Trophoblast cell (in vitro differentiated cells and primary cell): ENCODE measurements at regions not wholly inside any gene's neighbourhood (a gene's known extent, or its start where the extent isn't known, plus 50 kb on each side); places are given as distances from the start of the nearest gene placed in this dataset.

ENCODE experiments used
- DNase-seq, 2 donors: peaks; one replicate each; pipeline ENCODE4 v3.0.0-alpha.2; 2016
- H2AFZ ChIP-seq: 2 replicates; pipeline ENCODE4 v1.6.1; 2013; ENCODE audit warnings: low read length, moderate library complexity, mild to moderate bottlenecking; ENCODE audit not compliant: insufficient read depth, poor library complexity
- H2AK5ac ChIP-seq: 2 replicates; pipeline ENCODE4 v1.6.1; 2013; ENCODE audit warnings: mild to moderate bottlenecking, low read length
- H2BK120ac ChIP-seq: 2 replicates; pipeline ENCODE4 v1.6.1; 2013; ENCODE audit warnings: low read length, mild to moderate bottlenecking, moderate library complexity; ENCODE audit not compliant: insufficient read depth, poor library complexity
- H2BK12ac ChIP-seq: 2 replicates; pipeline ENCODE4 v1.6.1; 2013; ENCODE audit warnings: mild to moderate bottlenecking, low read length, moderate library complexity
- H2BK5ac ChIP-seq: 2 replicates; pipeline ENCODE4 v1.6.1; 2013; ENCODE audit warnings: low read length, low read depth, moderate library complexity, mild to moderate bottlenecking; ENCODE audit not compliant: poor library complexity
- H3K14ac ChIP-seq: 2 replicates; pipeline ENCODE4 v1.6.1; 2013; ENCODE audit warnings: mild to moderate bottlenecking, low read length
- H3K18ac ChIP-seq: 2 replicates; pipeline ENCODE4 v1.6.1; 2013; ENCODE audit warnings: mild to moderate bottlenecking, low read length
- H3K23ac ChIP-seq: 2 replicates; pipeline ENCODE4 v1.6.1; 2013; ENCODE audit warnings: low read length
- H3K27ac ChIP-seq: 2 replicates; pipeline ENCODE4 v1.5.1; 2013; ENCODE audit warnings: low read depth, mild to moderate bottlenecking, inconsistent platforms, low read length, moderate library complexity
- H3K27me3 ChIP-seq: 2 replicates; pipeline ENCODE4 v1.6.1; 2013; ENCODE audit warnings: inconsistent platforms, mild to moderate bottlenecking, low read length, moderate library complexity; ENCODE audit not compliant: insufficient read depth
- H3K36me3 ChIP-seq, 2 experiments: 1 replicate in 1 of 2; 2 replicates in 1 of 2; pipeline ENCODE4 v1.6.1; 2013; ENCODE audit warnings: low read length in 2 of 2, mild to moderate bottlenecking in 2 of 2, moderate library complexity in 1 of 2; ENCODE audit not compliant: insufficient read depth in 2 of 2, control insufficient read depth in 1 of 2
- H3K4ac ChIP-seq: 2 replicates; pipeline ENCODE4 v1.6.1; 2013; ENCODE audit warnings: low read depth, mild to moderate bottlenecking, low read length, moderate library complexity
- H3K4me1 ChIP-seq, 2 experiments: 1 replicate in 1 of 2; 2 replicates in 1 of 2; pipeline ENCODE4 v1.6.1; 2013; ENCODE audit warnings: low read length in 2 of 2, mild to moderate bottlenecking in 2 of 2, moderate library complexity in 1 of 2; ENCODE audit not compliant: insufficient read depth in 2 of 2, control insufficient read depth in 1 of 2
- H3K4me2 ChIP-seq: 2 replicates; pipeline ENCODE4 v1.6.1; 2013; ENCODE audit warnings: inconsistent platforms, mild to moderate bottlenecking, low read length, moderate library complexity
- H3K4me3 ChIP-seq: 2 replicates; pipeline ENCODE4 v1.5.1; 2013; ENCODE audit warnings: mild to moderate bottlenecking, low read depth, low read length, inconsistent platforms
- H3K79me1 ChIP-seq: one replicate; pipeline ENCODE4 v1.6.1; 2013; ENCODE audit warnings: low read length
- H3K79me2 ChIP-seq: 2 replicates; pipeline ENCODE4 v1.6.1; 2013; ENCODE audit warnings: low read length, mild to moderate bottlenecking; ENCODE audit not compliant: control insufficient read depth, insufficient read depth, poor library complexity
- H3K9ac ChIP-seq: 2 replicates; pipeline ENCODE4 v1.6.1; 2013; ENCODE audit warnings: mild to moderate bottlenecking, low read length
- H3K9me3 ChIP-seq: 2 replicates; pipeline ENCODE4 v1.6.1; 2013; ENCODE audit warnings: low read depth, mild to moderate bottlenecking, control low read depth, inconsistent platforms, low read length; ENCODE audit not compliant: insufficient read depth
- H4K12ac ChIP-seq: 2 replicates; pipeline ENCODE4 v1.6.1; 2013; ENCODE audit warnings: low read depth, mild to moderate bottlenecking, low read length, moderate library complexity
- H4K8ac ChIP-seq: 2 replicates; pipeline ENCODE4 v1.6.1; 2013; ENCODE audit warnings: low read depth, mild to moderate bottlenecking, low read length, moderate library complexity
- H4K91ac ChIP-seq: one replicate; pipeline ENCODE4 v1.6.1; 2013; ENCODE audit warnings: low read depth, mild to moderate bottlenecking, low read length, moderate library complexity
- WGBS: extraction: QIAGEN DNeasy Blood & Tissue Kit; methylation state at CpG from one replicate; pipeline ENCODE4 v1.1.7; 2013; ENCODE audit warnings: missing lambda C conversion rate; ENCODE audit not compliant: insufficient read length, insufficient coverage; ENCODE audit errors: extremely low coverage; 5-methylcytosine and 5-hydroxymethylcytosine counted together

DNA sequence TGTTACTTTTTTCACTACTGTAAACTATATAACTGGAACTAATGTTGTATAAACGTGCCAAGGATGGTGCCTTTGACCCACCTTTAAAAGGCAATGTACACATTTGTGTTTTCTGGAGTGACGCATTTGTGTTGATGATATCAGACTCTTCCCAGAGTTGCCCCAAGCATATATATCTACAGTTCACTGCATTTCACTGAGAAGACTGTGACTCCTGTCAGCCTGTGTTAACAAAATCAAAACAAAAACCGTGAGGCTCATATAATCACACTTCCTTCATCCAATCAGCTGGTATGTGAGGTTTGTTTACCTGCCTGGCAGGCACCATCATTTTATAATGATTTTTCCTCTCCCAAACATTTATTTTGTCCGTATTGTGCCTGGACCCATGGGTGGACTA is 117.6 kb upstream of the ROBO1 start:
- H2BK120ac ChIP-seq, result no peak overlapping the region
- H3K36me3 ChIP-seq, result no peaks in the 10 kb centered on the region
- H2AFZ ChIP-seq, result no peak overlapping the region
- H3K27ac ChIP-seq, result no peak overlapping the region
- no peak overlapping the region for H2BK5ac ChIP-seq
- no peak overlapping the region for H3K23ac ChIP-seq
- H3K27me3 ChIP-seq, result no peaks in the 10 kb centered on the region
- no peak overlapping the region for H3K4me2 ChIP-seq
- H3K79me2 ChIP-seq, result no peaks in the 10 kb centered on the region
- no peaks in the 10 kb centered on the region for H3K79me1 ChIP-seq
- H4K91ac ChIP-seq, result no peak overlapping the region
- WGBS, result no CpG with 5 or more reads among the region's 4 CpGs
- H3K4me3 ChIP-seq, result no peak overlapping the region
- H4K8ac ChIP-seq, result no peak overlapping the region
- no peak overlapping the region for H3K18ac ChIP-seq
- H4K12ac ChIP-seq, result no peak overlapping the region
- no peaks in the 10 kb centered on the region for H3K9me3 ChIP-seq
- no peak for DNase-seq
- H2BK12ac ChIP-seq, result no peak overlapping the region
- H3K4me1 ChIP-seq, result no peaks in the 10 kb centered on the region
- no peak overlapping the region for H2AK5ac ChIP-seq
- H3K14ac ChIP-seq, result no peak overlapping the region
- no peak overlapping the region for H3K4ac ChIP-seq
- H3K9ac ChIP-seq, result no peak overlapping the region

DNA sequence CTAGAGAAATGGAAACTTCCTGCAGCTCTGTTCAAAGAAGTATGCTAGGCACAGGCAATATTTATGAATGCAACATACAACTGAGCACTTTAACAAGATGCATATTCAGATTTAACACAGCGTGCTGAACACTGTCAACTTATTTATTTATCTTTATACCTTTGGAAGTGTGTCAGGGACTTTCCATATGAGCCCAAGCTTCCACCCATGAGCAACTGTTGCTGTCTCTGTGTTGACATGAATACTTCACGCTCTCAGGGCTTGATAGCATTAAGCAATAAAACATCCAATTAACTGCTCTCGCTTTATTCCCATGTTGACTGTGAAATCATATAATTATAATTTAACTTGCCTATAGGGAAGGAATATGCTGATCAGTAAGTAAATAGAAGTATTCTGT is 116.6 kb upstream of the ROBO1 start:
- H3K9ac ChIP-seq, result no peak overlapping the region
- no CpG with 5 or more reads among the region's 3 CpGs for WGBS
- H3K18ac ChIP-seq, result no peak overlapping the region
- no peak overlapping the region for H2BK120ac ChIP-seq
- H3K14ac ChIP-seq, result no peak overlapping the region
- no peak overlapping the region for H2AK5ac ChIP-seq
- no peaks in the 10 kb centered on the region for H3K79me2 ChIP-seq
- no peak overlapping the region for H3K4me3 ChIP-seq
- no peak overlapping the region for H4K12ac ChIP-seq
- H4K8ac ChIP-seq, result no peak overlapping the region
- H4K91ac ChIP-seq, result no peak overlapping the region
- H2BK12ac ChIP-seq, result no peak overlapping the region
- H3K36me3 ChIP-seq, result no peaks in the 10 kb centered on the region
- no peak overlapping the region for H3K4ac ChIP-seq
- no peaks in the 10 kb centered on the region for H3K4me1 ChIP-seq
- no peak overlapping the region for H3K4me2 ChIP-seq
- H3K27me3 ChIP-seq, result no peaks in the 10 kb centered on the region
- no peaks in the 10 kb centered on the region for H3K9me3 ChIP-seq
- no peak overlapping the region for H3K27ac ChIP-seq
- no peak overlapping the region for H2BK5ac ChIP-seq
- no peak overlapping the region for H2AFZ ChIP-seq
- DNase-seq, result no peak
- no peak overlapping the region for H3K23ac ChIP-seq
- H3K79me1 ChIP-seq, result no peaks in the 10 kb centered on the region

DNA sequence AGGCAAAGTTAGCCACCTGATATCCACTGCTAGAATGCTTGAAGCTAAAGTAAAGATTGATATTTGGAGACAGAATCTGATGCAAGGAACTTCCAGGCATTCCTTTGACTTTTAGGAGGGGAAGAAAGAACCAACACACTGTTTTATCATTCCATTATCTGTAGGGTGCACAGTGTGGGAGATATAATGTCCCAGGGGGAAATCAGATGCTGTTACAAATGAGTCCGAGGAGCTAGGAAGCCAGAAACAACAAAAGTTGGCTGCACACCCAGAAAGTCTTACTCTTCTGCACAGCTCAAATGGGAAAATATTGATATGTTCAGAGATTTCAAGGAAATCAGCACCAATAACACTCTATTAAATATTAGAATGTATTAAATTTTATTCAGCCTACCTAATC is 113.6 kb upstream of the ROBO1 start:
- Histone ChIP-seq H3K23ac (no peak overlapping the region), H3K79me2 (no peaks in the 10 kb centered on the region), H2AK5ac (no peak overlapping the region), H3K27ac (no peak overlapping the region), H3K79me1 (no peaks in the 10 kb centered on the region), H2BK120ac (no peak overlapping the region), H3K14ac (no peak overlapping the region), H3K9me3 (no peaks in the 10 kb centered on the region), H3K4me2 (no peak overlapping the region), H4K8ac (no peak overlapping the region), H2AFZ (no peak overlapping the region), H3K4ac (no peak overlapping the region), H2BK12ac (no peak overlapping the region), H4K12ac (no peak overlapping the region), H3K27me3 (no peaks in the 10 kb centered on the region), H3K4me3 (no peak overlapping the region), H3K9ac (no peak overlapping the region), H3K4me1 (no peaks in the 10 kb centered on the region), H2BK5ac (no peak overlapping the region), H3K18ac (no peak overlapping the region), H4K91ac (no peak overlapping the region), H3K36me3 (no peaks in the 10 kb centered on the region)
- no peak for DNase-seq
- WGBS, result no CpG with 5 or more reads among the region's 1 CpG

DNA sequence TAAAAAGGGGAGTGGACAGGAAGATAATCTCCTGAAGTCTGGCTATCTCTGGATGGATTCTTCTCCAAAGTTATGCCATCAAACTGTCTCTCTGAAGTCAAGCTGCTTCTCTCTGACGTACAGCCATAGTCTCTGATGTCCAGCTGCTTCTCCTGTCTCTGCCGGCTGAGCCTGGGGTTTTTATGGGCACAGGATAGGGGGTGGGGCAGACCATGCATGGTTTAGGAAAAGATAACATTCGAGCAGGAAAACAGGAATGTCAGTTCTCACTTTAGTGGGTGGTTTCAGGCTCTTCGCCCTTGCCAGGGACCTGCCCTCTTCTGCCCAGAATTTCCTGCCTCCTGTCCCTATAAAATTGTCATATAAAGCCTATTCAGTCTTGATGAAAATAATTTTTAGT is 110.9 kb upstream of the ROBO1 start:
- Histone ChIP-seq H3K14ac (no peak overlapping the region), H2BK5ac (no peak overlapping the region), H3K27me3 (no peaks in the 10 kb centered on the region), H3K4ac (no peak overlapping the region), H3K4me3 (no peak overlapping the region), H3K79me2 (no peaks in the 10 kb centered on the region), H3K27ac (no peak overlapping the region), H2AFZ (no peak overlapping the region), H3K4me2 (no peak overlapping the region), H3K79me1 (no peaks in the 10 kb centered on the region), H3K4me1 (no peaks in the 10 kb centered on the region), H2AK5ac (no peak overlapping the region), H4K91ac (no peak overlapping the region), H2BK120ac (no peak overlapping the region), H3K9ac (no peak overlapping the region), H3K9me3 (no peaks in the 10 kb centered on the region), H4K12ac (no peak overlapping the region), H2BK12ac (no peak overlapping the region), H4K8ac (no peak overlapping the region), H3K36me3 (no peaks in the 10 kb centered on the region), H3K18ac (no peak overlapping the region), H3K23ac (no peak overlapping the region)
- WGBS, result no CpG with 5 or more reads among the region's 4 CpGs
- no peak for DNase-seq
